HG03045 (cell line): ENCODE measurements at regions not wholly inside any gene's neighbourhood (a gene's known extent, or its start where the extent isn't known, plus 50 kb on each side); places are given as distances from the start of the nearest gene placed in this dataset.

ENCODE experiments used
- ATAC-seq: cut with Tn5 transposase; IDR thresholded peaks from one replicate; pipeline ENCODE4 v1.9.1; 2021; ENCODE audit warnings: mild to moderate bottlenecking, moderate library complexity; ENCODE audit not compliant: unreplicated experiment

GRCh38 chr21:15421441-15421881 is 308.3 kb upstream of the USP25 start:
- no peak for ATAC-seq

GRCh38 chr21:15421947-15422346 is 307.8 kb upstream of the USP25 start:
- ATAC-seq: no peak

- ATAC-seq: peak; percentile 40
Measured at GRCh38 chr21:15422783-15423182, 307.0 kb upstream of the USP25 start.

GRCh38 chr21:15423676-15424445 is 305.9 kb upstream of the USP25 start:
- ATAC-seq: no peak

- ATAC-seq: no peak
Measured at GRCh38 chr21:15425049-15425448, 304.7 kb upstream of the USP25 start.

- ATAC-seq: no peak
Measured at GRCh38 chr21:15430023-15430422, 299.8 kb upstream of the USP25 start.

GRCh38 chr21:15430577-15430976 is 299.2 kb upstream of the USP25 start:
- no peak for ATAC-seq

GRCh38 chr21:15431053-15431452 is 298.7 kb upstream of the USP25 start:
- no peak for ATAC-seq

- no peak for ATAC-seq
Measured at GRCh38 chr21:15433091-15433490, 296.7 kb upstream of the USP25 start.

GRCh38 chr21:15434163-15434905 is 295.4 kb upstream of the USP25 start:
- no peak for ATAC-seq

GRCh38 chr21:15436031-15436430 is 293.8 kb upstream of the USP25 start:
- ATAC-seq: no peak

GRCh38 chr21:15437883-15438282 is 291.9 kb upstream of the USP25 start:
- peak; percentile 72 for ATAC-seq

- ATAC-seq: no peak
Measured at GRCh38 chr21:15439726-15440125, 290.1 kb upstream of the USP25 start.

GRCh38 chr21:15441060-15441493 is 288.7 kb upstream of the USP25 start:
- ATAC-seq: no peak

GRCh38 chr21:15441992-15442391 is 287.8 kb upstream of the USP25 start:
- ATAC-seq: no peak

- ATAC-seq: no peak
Measured at GRCh38 chr21:15442743-15443469, 286.9 kb upstream of the USP25 start.

- no peak for ATAC-seq
Measured at GRCh38 chr21:15443740-15444117, 286.1 kb upstream of the USP25 start.

GRCh38 chr21:15444118-15444960 is 285.4 kb upstream of the USP25 start:
- ATAC-seq: no peak

GRCh38 chr21:15445327-15445726 is 284.5 kb upstream of the USP25 start:
- ATAC-seq: peak; percentile 89

GRCh38 chr21:15446223-15446622 is 283.6 kb upstream of the USP25 start:
- ATAC-seq: no peak

- ATAC-seq: no peak
Measured at GRCh38 chr21:15449556-15449955, 280.2 kb upstream of the USP25 start.
